Keratinocyte (primary cell): ENCODE measurements at regions not wholly inside any gene's neighbourhood (a gene's known extent, or its start where the extent isn't known, plus 50 kb on each side); places are given as distances from the start of the nearest gene placed in this dataset.

Experiments
- EZH2 ChIP-seq: IDR thresholded peaks from one replicate; pipeline ENCODE4 v1.6.1; 2012; ENCODE audit warnings: inconsistent platforms, mild to moderate bottlenecking, low read length, moderate library complexity
- TF ChIP-seq, protein P1 (sequence below), 3 experiments: IDR thresholded peaks in 1 of 3; conservative IDR thresholded peaks in 1 of 3; optimal IDR thresholded peaks in 1 of 3; 2 replicates in 2 of 3; 3 replicates in 1 of 3; pipeline versions ENCODE3 to v1.5.1; 2011; ENCODE audit warnings: low read length in 3 of 3, mild to moderate bottlenecking in 3 of 3, moderate library complexity in 2 of 3, control low read depth in 1 of 3, inconsistent platforms in 1 of 3; ENCODE audit not compliant: insufficient read depth in 2 of 3; ENCODE audit errors: extremely low read depth in 1 of 3

DNA sequence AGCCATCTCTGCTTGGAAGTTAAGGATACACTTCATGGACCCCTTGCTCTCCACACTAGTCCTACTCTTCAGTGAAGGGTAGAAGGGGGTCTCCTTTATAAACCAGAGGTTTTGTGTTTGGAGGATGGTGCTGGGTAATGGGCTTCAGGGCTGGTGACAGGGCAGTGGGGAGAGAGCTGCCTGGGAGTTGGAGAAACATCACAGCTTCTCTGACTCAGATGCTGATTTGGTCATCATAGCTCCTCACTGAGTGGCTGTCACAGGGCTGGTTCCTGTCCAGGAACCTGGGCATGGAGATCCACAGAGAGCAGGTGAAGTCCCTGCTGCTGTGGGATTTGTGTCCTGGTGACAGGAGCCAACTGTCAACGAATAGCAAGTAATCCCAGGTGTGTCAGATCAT is 333.9 kb upstream of the ATP10A start:
- TF ChIP-seq, protein P1, sequence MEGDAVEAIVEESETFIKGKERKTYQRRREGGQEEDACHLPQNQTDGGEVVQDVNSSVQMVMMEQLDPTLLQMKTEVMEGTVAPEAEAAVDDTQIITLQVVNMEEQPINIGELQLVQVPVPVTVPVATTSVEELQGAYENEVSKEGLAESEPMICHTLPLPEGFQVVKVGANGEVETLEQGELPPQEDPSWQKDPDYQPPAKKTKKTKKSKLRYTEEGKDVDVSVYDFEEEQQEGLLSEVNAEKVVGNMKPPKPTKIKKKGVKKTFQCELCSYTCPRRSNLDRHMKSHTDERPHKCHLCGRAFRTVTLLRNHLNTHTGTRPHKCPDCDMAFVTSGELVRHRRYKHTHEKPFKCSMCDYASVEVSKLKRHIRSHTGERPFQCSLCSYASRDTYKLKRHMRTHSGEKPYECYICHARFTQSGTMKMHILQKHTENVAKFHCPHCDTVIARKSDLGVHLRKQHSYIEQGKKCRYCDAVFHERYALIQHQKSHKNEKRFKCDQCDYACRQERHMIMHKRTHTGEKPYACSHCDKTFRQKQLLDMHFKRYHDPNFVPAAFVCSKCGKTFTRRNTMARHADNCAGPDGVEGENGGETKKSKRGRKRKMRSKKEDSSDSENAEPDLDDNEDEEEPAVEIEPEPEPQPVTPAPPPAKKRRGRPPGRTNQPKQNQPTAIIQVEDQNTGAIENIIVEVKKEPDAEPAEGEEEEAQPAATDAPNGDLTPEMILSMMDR (optimal IDR thresholded peaks at IDR 0.05 in 1 of 3, IDR thresholded peaks at IDR 0.05 in 1 of 3, conservative IDR thresholded peaks at IDR 0.05 in 1 of 3; ENCODE audit: extremely low read depth in 1 of 3, insufficient read depth in 2 of 3, low read length in 3 of 3), result no peak
- TF ChIP-seq EZH2, result no peak
